ENCODE measurements at regions not wholly inside any gene's neighbourhood (a gene's known extent, or its start where the extent isn't known, plus 50 kb on each side); places are given as distances from the start of the nearest gene placed in this dataset.

GRCh38 chr6:19128701-19129100 lies 708.5 kb upstream of the ID4 start:
- TF ChIP-seq POLR2A (IDR thresholded peaks at IDR 0.05) (no peak), CTCF (IDR thresholded peaks at IDR 0.05) (no peak)

Data from lower leg skin (tissue), 3 donors.